GM18870 (cell line): ENCODE measurements at regions not wholly inside any gene's neighbourhood (a gene's known extent, or its start where the extent isn't known, plus 50 kb on each side); places are given as distances from the start of the nearest gene placed in this dataset.

Experiments used
- ATAC-seq: cut with Tn5 transposase; IDR thresholded peaks from one replicate; pipeline ENCODE4 v1.9.1; 2021; ENCODE audit warnings: moderate library complexity; ENCODE audit not compliant: unreplicated experiment

- ATAC-seq: no peak
Observed at GRCh38 chr9:90538566-90538965, 104.1 kb downstream of the DIRAS2 start.

GRCh38 chr9:90539286-90539685 is 103.3 kb downstream of the DIRAS2 start:
- ATAC-seq: no peak

GRCh38 chr9:90540734-90541133 is 101.9 kb downstream of the DIRAS2 start:
- no peak for ATAC-seq

GRCh38 chr9:90544488-90544887 is 98.1 kb downstream of the DIRAS2 start:
- ATAC-seq: no peak

- ATAC-seq: no peak
Observed at GRCh38 chr9:90546200-90546599, 96.4 kb downstream of the DIRAS2 start.

- no peak for ATAC-seq
Observed at GRCh38 chr9:90547896-90548295, 94.7 kb downstream of the DIRAS2 start.

GRCh38 chr9:90552317-90552716 is 90.3 kb downstream of the DIRAS2 start:
- peak; percentile 60 for ATAC-seq

GRCh38 chr9:90555351-90556057 is 87.1 kb downstream of the DIRAS2 start:
- no peak for ATAC-seq

- ATAC-seq: no peak
Observed at GRCh38 chr9:90556897-90557675, 85.5 kb downstream of the DIRAS2 start.

- no peak for ATAC-seq
Observed at GRCh38 chr9:90559075-90560073, 83.2 kb downstream of the DIRAS2 start.
